VCaP (cell line): ENCODE measurements at regions not wholly inside any gene's neighbourhood (a gene's known extent, or its start where the extent isn't known, plus 50 kb on each side); places are given as distances from the start of the nearest gene placed in this dataset.

Experiments
- H3K27ac ChIP-seq: fragments of 450-650 bp; 2 replicates; pipeline ENCODE4 v1.5.1; 2017
- TF ChIP-seq, protein P1 (sequence below): fragments of 450-650 bp; conservative IDR thresholded peaks from 2 replicates; pipeline ENCODE4 v1.5.1; 2017; ENCODE audit warnings: mild to moderate bottlenecking, moderate library complexity

DNA sequence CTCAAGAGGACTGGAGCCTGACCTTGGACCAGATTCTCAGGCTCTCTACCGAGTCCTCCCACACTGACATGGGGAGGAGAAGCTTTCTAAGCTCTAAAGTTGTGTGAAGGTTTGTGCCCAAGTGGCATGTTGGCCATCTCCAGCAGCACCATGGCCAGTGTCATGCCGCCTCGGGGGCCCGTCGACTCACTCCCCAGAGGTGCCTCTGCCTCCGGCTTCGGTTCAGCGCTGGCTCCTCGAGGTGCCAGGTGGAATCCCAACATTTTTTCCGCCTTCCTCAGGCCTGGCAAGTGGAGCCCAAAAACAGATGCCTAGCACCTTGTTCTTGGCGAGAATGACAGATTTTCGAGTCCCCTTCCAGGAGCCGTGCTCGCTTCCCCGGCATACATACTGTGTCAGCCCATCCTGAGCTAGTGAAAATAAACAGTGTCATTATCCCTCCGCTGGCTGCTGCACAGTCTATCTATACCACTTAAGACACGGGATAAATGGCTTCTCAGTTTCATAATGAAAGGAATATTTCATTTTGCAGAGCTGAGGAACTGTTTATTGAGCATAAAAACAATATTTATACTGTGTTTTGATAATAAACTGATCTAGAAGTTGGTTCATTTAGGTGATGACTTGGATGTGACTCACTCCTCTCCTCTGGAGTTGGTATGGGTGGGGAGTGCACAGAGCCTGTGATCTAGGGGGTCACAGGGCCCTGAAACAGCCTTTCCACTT is 328.5 kb upstream of the TLE3 start:
- no peak overlapping the region for H3K27ac ChIP-seq
- TF ChIP-seq, protein P1, sequence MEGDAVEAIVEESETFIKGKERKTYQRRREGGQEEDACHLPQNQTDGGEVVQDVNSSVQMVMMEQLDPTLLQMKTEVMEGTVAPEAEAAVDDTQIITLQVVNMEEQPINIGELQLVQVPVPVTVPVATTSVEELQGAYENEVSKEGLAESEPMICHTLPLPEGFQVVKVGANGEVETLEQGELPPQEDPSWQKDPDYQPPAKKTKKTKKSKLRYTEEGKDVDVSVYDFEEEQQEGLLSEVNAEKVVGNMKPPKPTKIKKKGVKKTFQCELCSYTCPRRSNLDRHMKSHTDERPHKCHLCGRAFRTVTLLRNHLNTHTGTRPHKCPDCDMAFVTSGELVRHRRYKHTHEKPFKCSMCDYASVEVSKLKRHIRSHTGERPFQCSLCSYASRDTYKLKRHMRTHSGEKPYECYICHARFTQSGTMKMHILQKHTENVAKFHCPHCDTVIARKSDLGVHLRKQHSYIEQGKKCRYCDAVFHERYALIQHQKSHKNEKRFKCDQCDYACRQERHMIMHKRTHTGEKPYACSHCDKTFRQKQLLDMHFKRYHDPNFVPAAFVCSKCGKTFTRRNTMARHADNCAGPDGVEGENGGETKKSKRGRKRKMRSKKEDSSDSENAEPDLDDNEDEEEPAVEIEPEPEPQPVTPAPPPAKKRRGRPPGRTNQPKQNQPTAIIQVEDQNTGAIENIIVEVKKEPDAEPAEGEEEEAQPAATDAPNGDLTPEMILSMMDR: no peak

DNA sequence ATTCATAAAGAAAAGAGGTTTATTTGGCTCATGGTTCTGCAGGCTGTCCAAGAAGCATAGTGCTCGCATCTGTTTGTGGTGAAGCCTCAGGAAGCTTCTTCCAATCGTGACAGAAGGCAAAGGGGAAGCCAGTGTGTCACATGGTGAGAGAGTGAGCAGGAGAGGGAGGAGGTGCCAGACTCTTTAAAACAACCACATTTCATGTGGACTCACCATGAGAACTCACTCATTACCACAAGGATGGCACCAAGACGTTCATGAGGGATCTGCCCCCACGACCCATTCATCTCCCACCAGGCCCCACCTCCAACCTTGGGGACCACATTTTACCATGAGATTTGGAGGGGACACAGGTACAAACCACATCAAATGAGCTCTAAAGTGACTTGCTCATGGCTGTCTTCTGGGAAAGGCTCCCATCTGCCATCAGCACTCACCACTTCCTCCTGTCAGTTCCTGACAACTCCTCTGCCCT is 327.3 kb upstream of the TLE3 start:
- no peak overlapping the region for H3K27ac ChIP-seq
- TF ChIP-seq, protein P1: no peak

DNA sequence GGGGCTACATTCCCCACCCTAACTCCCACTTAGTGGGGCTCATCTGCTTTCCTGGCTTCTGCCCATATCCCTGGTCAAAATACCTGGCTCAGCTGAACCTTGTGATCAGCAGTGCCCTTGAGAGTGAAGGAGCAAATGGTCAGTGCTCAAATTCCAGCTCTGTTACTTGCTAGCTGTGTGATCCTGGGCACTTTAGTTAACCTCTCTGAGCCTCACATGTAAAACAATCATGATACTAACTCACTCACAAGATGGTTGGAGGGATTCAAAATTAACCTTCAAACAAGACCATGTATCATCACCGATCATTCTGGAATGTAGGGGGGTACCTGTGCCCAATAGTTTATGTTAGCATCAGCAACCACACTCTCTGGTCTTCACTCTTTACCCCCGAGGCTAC is 325.6 kb upstream of the TLE3 start:
- H3K27ac ChIP-seq: no peak overlapping the region

DNA sequence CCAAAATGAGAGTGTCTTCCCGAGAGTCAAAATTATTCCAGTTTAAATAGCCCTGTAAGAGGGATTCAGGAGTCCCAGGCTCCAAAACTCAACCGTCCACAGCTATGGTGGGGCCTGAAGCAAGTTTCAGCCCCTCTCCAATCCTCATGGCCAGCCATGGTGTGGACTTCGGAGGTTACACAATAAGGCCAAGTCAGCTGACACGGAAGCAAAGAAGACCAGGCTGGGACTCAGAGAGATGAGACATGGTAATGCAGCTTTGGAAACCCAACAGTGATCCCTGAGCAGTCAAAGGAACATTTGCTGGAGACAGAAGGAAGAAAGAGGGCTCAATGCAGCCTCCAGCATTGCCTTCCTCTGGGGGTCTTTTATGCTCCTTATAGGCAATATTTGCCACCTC is 324.6 kb upstream of the TLE3 start:
- H3K27ac ChIP-seq: no peak overlapping the region
- TF ChIP-seq, protein P1: no peak

More for the DNA sequence above, 325.6 kb upstream of the TLE3 start:
- TF ChIP-seq, protein P1: no peak

DNA sequence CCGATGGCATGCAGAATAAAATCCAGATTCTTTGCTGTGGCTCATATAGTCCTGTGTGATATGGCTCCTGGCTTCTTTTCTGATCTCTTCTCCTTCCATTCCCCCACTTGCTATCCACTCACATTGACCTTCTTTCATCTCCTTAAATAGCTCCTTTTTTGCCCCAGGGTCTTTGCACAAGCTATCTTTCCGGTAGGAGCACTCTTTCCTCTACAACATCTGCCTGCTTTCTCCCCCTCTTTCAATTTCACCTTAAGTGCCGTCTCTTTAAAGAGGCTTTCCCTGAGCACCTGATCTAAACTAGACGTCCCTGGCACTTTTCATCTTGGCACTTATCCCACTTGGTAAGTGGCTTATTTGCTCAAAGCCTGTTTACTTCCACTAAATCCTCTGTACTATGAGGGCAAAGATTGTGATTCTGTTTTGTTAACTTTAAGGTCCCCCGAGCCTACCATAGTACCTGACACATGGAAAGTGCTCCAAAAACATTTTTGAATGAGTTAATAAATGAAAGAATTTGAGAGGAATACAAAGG is 323.3 kb upstream of the TLE3 start:
- TF ChIP-seq, protein P1: no peak
- no peak overlapping the region for H3K27ac ChIP-seq

DNA sequence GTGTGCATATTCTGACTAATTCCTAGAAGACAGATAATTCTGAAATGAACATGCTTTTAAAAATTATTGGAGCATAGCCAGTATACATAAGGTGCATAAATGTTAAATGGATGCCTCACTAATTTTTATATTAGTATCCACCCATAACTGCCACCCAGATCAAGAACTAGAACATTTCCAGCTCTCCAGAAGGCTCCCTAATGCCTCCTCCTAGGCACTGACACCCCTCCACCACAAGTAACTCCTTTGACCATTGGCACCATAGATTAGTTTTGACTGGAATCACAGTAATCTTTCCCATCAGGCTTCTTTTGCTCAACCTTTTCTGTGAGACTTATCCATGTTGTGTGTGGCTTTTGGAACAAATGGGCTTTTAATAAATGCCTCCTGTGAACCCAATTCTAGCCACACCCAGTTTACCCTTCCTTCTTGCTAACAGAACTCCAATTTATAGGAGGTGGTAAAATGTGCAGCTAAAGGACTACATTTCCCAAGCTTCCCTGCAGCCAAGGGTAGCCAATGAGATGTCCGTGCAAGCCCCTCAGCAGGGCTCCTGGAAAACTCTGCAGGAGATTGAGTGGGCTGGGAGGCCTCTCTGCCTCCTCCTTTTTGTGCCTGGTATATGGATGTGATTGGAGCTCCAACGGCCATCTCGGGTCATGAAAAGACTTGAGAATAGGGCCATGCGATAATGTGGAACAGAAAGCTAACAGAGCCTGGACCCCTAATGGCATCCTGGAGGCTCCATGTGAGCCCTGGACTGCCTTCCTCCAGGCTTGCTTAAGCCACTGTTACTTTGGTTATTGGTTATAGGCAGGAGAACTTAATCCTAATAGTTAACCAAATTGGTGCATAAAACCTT is 322.6 kb upstream of the TLE3 start:
- no peak overlapping the region for H3K27ac ChIP-seq
- TF ChIP-seq, protein P1: no peak

DNA sequence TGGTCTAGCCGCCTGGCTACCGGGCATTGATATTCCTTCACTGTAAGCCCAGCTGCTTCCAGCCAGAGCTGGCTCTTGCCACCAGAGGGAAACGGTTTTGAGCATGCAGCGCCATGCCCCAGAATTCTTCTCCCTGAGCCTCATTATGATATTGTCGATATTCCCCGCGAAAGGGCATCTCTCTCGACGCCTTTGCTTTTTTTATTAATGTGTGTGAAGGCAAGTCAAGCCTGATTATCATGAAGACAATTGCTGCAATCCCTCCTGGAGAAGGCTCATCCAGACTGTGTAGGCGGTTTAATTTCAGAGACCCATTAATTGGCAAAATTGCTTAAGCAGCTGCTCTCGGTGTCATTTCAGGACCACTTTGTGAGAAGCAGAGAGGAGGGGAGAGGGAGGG is 321.2 kb upstream of the TLE3 start:
- no peak overlapping the region for H3K27ac ChIP-seq
- TF ChIP-seq, protein P1: no peak
